Esophagus muscularis mucosa (tissue), 4 donors: ENCODE measurements at regions not wholly inside any gene's neighbourhood (a gene's known extent, or its start where the extent isn't known, plus 50 kb on each side); places are given as distances from the start of the nearest gene placed in this dataset.

Experiments
- DNase-seq: peaks from one replicate; pipeline ENCODE4 v3.0.0-alpha.2; 2017; ENCODE audit errors: extremely low spot score
- H3K27ac ChIP-seq, 4 donors: fragments of 200-600 bp; sonication (generic); replicated peaks in 1 of 4; 1 replicate in 3 of 4; 2 replicates in 1 of 4; pipeline ENCODE4 v1.5.1; 2016 to 2019; ENCODE audit warnings: mild to moderate bottlenecking in 1 of 4
- H3K27me3 ChIP-seq, 4 donors: fragments of 200-600 bp; sonication (generic); one replicate each; pipeline versions ENCODE4 v1.5.1 to v1.6.0; 2016 to 2019
- H3K36me3 ChIP-seq, 4 donors: fragments of 200-600 bp; sonication (generic); one replicate each; pipeline ENCODE4 v1.5.1; 2016 to 2019
- H3K4me1 ChIP-seq, 4 donors: fragments of 200-600 bp; sonication (generic); one replicate each; pipeline ENCODE4 v1.5.1; 2016 to 2019
- H3K4me3 ChIP-seq, 4 donors: fragments of 200-600 bp; sonication (generic); 1 replicate in 2 of 4; 2 replicates in 2 of 4; pipeline ENCODE4 v1.5.1; 2016 to 2019; ENCODE audit warnings: mild to moderate bottlenecking in 4 of 4, moderate library complexity in 1 of 4
- H3K9me3 ChIP-seq, 4 donors: fragments of 200-600 bp; sonication (generic); 1 replicate in 3 of 4; 2 replicates in 1 of 4; pipeline ENCODE4 v1.5.1; 2016 to 2019
- CTCF ChIP-seq, 3 experiments: fragments of 200-600 bp in 2 of 3; fragments of 450-650 bp in 1 of 3; sonication (generic) in 2 of 3; IDR thresholded peaks; one replicate each; pipeline ENCODE4 v1.5.1; 2017 to 2019; ENCODE audit warnings: antibody characterized with exemption in 3 of 3, mild to moderate bottlenecking in 2 of 3, moderate library complexity in 1 of 3
- EP300 ChIP-seq: sonication (generic); formaldehyde crosslinking; IDR thresholded peaks from one replicate; pipeline ENCODE4 v1.6.1; 2017; ENCODE audit warnings: antibody characterized with exemption
- POLR2A ChIP-seq: fragments of 450-650 bp; IDR thresholded peaks from one replicate; pipeline ENCODE4 v1.6.1; 2017; ENCODE audit warnings: antibody characterized with exemption, moderate library complexity, mild to moderate bottlenecking, low read depth
- POLR2AphosphoS5 ChIP-seq, 2 donors: sonication (generic); formaldehyde crosslinking; IDR thresholded peaks; one replicate each; pipeline ENCODE4 v1.6.1; 2017; ENCODE audit warnings: antibody characterized with exemption in 2 of 2
- WGBS: methylation state at CpG from one replicate; pipeline ENCODE4 v1.1.5; 2018; 5-methylcytosine and 5-hydroxymethylcytosine counted together
- intact Hi-C: fragments of 100-400 bp; cut with DNase I; formaldehyde crosslinking; loops from one replicate; pipeline ENCODE4 v1.15.1; 2023

GRCh38 chr6:71579902-71580301, 291.3 kb downstream of the OGFRL1 start:
- Histone ChIP-seq H3K27ac (no peak overlapping the region), H3K36me3 (no peaks in the 10 kb centered on the region), H3K27me3 (no peaks in the 10 kb centered on the region), H3K4me1 (no peaks in the 10 kb centered on the region), H3K4me3 (no peak overlapping the region), H3K9me3 (no peaks in the 10 kb centered on the region)
- WGBS: 87% methylated on average over 1 of the region's 1 CpG
- intact Hi-C loops: no loop called here
- TF ChIP-seq POLR2AphosphoS5 (IDR thresholded peaks at IDR 0.05) (no peak), EP300 (no peak), POLR2A (no peak), CTCF (IDR thresholded peaks at IDR 0.05) (no peak)
- DNase-seq: no peak

- Histone ChIP-seq H3K36me3 (no peaks in the 10 kb centered on the region), H3K27me3 (no peaks in the 10 kb centered on the region), H3K9me3 (no peaks in the 10 kb centered on the region), H3K27ac (no peak overlapping the region), H3K4me3 (no peak overlapping the region), H3K4me1 (no peaks in the 10 kb centered on the region)
- DNase-seq: no peak
- TF ChIP-seq CTCF (IDR thresholded peaks at IDR 0.05): no peak
- TF ChIP-seq POLR2A: no peak
- no peak for TF ChIP-seq POLR2AphosphoS5 (IDR thresholded peaks at IDR 0.05)
- TF ChIP-seq EP300: no peak
- intact Hi-C loops: no loop called here
- WGBS: 29% methylated on average over 1 of the region's 1 CpG
Measured at GRCh38 chr6:71582820-71583219, 294.2 kb downstream of the OGFRL1 start.

GRCh38 chr6:71584712-71585436, 296.3 kb downstream of the OGFRL1 start:
- DNase-seq: no peak
- Histone ChIP-seq H3K4me1 (no peaks in the 10 kb centered on the region), H3K9me3 (no peaks in the 10 kb centered on the region), H3K4me3 (no peak overlapping the region), H3K27ac (no peak overlapping the region), H3K36me3 (no peaks in the 10 kb centered on the region), H3K27me3 (peaks cover 0 to 8% (median 0%) of the 10 kb centered on the region in 4 donors)
- TF ChIP-seq POLR2A (no peak), EP300 (no peak), POLR2AphosphoS5 (IDR thresholded peaks at IDR 0.05) (no peak), CTCF (IDR thresholded peaks at IDR 0.05) (no peak)
- intact Hi-C loops: no loop called here
- 99% methylated on average over 27 of the region's 44 CpGs for WGBS

GRCh38 chr6:71585472-71585871, 296.9 kb downstream of the OGFRL1 start:
- Histone ChIP-seq H3K9me3 (no peaks in the 10 kb centered on the region), H3K27ac (no peak overlapping the region), H3K36me3 (no peaks in the 10 kb centered on the region), H3K4me1 (no peaks in the 10 kb centered on the region), H3K4me3 (no peak overlapping the region), H3K27me3 (peaks cover 0 to 8% (median 0%) of the 10 kb centered on the region in 4 donors)
- intact Hi-C loops: no loop called here
- DNase-seq: no peak
- TF ChIP-seq POLR2AphosphoS5 (IDR thresholded peaks at IDR 0.05) (no peak), EP300 (no peak), POLR2A (no peak), CTCF (IDR thresholded peaks at IDR 0.05) (no peak)
- WGBS: 94% methylated on average over 23 of the region's 23 CpGs

GRCh38 chr6:71588490-71588889, 297.9 kb upstream of the RIMS1 start:
- intact Hi-C loops: no loop called here
- WGBS: 42% methylated on average over 28 of the region's 28 CpGs
- no peak for DNase-seq
- Histone ChIP-seq H3K4me3 (no peak overlapping the region), H3K27ac (no peak overlapping the region), H3K4me1 (no peaks in the 10 kb centered on the region), H3K9me3 (no peaks in the 10 kb centered on the region), H3K36me3 (no peaks in the 10 kb centered on the region), H3K27me3 (peaks cover 0 to 8% (median 0%) of the 10 kb centered on the region in 4 donors)
- TF ChIP-seq EP300 (no peak), POLR2A (no peak), CTCF (IDR thresholded peaks at IDR 0.05) (no peak), POLR2AphosphoS5 (IDR thresholded peaks at IDR 0.05) (no peak)
